Small intestine (tissue), 7 donors: ENCODE measurements at regions not wholly inside any gene's neighbourhood (a gene's known extent, or its start where the extent isn't known, plus 50 kb on each side); places are given as distances from the start of the nearest gene placed in this dataset.

Experiments used
- DNase-seq, 2 donors: peaks; one replicate each; pipeline versions ENCODE4 v3.0.0 to v3.0.0-alpha.2; 2013
- FAIRE-seq: peaks from 2 replicates; lab custom pipeline; 2012; peaks lifted over from hg19 to GRCh38; lab: Jason Lieb, UNC
- H3K27ac ChIP-seq, 3 donors: one replicate each; pipeline ENCODE4 v1.5.1; 2013; ENCODE audit warnings: low read length in 2 of 3, mild to moderate bottlenecking in 2 of 3, control low read depth in 1 of 3, inconsistent platforms in 1 of 3, low read depth in 1 of 3, moderate library complexity in 1 of 3
- H3K27me3 ChIP-seq, 3 donors: one replicate each; pipeline ENCODE4 v1.6.1; 2013; ENCODE audit warnings: low read length in 3 of 3, inconsistent platforms in 1 of 3; ENCODE audit not compliant: control insufficient read depth in 3 of 3, insufficient read depth in 3 of 3
- H3K36me3 ChIP-seq, 3 donors: one replicate each; pipeline ENCODE4 v1.6.1; 2013; ENCODE audit warnings: low read length in 3 of 3, inconsistent platforms in 1 of 3, low read depth in 1 of 3, mild to moderate bottlenecking in 1 of 3, moderate library complexity in 1 of 3; ENCODE audit not compliant: control insufficient read depth in 3 of 3, insufficient read depth in 2 of 3
- H3K4me1 ChIP-seq, 3 donors: one replicate each; pipeline ENCODE4 v1.6.1; 2013; ENCODE audit warnings: low read length in 2 of 3, inconsistent platforms in 1 of 3, low read depth in 1 of 3, mild to moderate bottlenecking in 1 of 3, moderate library complexity in 1 of 3; ENCODE audit not compliant: control insufficient read depth in 3 of 3, insufficient read depth in 2 of 3
- H3K4me3 ChIP-seq, 3 donors: one replicate each; pipeline ENCODE4 v1.5.1; 2013; ENCODE audit warnings: low read length in 3 of 3, control low read depth in 1 of 3, inconsistent platforms in 1 of 3, low read depth in 1 of 3, mild to moderate bottlenecking in 1 of 3, moderate library complexity in 1 of 3
- H3K9me3 ChIP-seq, 2 donors: one replicate each; pipeline ENCODE4 v1.6.1; 2013; ENCODE audit warnings: low read depth in 1 of 2, low read length in 1 of 2; ENCODE audit not compliant: control insufficient read depth in 2 of 2, insufficient read depth in 1 of 2
- WGBS, 3 donors: extraction: QIAGEN DNeasy Blood & Tissue Kit; methylation state at CpG; one replicate each; pipeline ENCODE4 v1.1.7; 2013; 5-methylcytosine and 5-hydroxymethylcytosine counted together
- donor health status: healthy with polysubstance abuse.
- donor health status: control.
- donor health status: control.
- donor health status: Bipolar disorder and iron deficiency.
- donor health status: healthy.

DNA sequence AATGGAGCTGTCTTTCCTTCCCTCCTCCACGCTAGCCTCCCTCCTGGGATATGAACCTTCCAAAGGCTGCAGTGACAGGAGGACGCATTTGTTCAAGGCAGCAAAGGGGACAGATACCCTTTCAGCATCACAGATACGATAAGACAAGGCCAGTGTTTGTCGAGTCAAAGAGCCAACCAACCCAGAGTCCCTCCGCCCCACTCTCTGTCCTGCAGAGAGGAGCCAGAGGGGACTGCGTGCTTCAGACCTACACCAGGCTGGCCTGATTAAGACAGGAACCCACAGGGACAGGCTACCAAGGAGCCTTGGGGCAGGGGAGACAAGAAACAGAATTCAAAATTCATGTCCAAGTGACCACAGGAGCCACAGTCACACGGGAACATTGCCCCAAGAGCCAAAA lies 72.6 kb upstream of the CDH5 start:
- Histone ChIP-seq H3K36me3 (no peaks in the 10 kb centered on the region), H3K4me1 (no peaks in the 10 kb centered on the region), H3K27ac (no peak overlapping the region), H3K9me3 (no peaks in the 10 kb centered on the region), H3K27me3 (no peaks in the 10 kb centered on the region), H3K4me3 (no peak overlapping the region)
- FAIRE-seq, result no peak
- 46 to 61% (median 57%) methylated on average over 7 of the region's 7 CpGs for WGBS, 3 donors
- no peak for DNase-seq

DNA sequence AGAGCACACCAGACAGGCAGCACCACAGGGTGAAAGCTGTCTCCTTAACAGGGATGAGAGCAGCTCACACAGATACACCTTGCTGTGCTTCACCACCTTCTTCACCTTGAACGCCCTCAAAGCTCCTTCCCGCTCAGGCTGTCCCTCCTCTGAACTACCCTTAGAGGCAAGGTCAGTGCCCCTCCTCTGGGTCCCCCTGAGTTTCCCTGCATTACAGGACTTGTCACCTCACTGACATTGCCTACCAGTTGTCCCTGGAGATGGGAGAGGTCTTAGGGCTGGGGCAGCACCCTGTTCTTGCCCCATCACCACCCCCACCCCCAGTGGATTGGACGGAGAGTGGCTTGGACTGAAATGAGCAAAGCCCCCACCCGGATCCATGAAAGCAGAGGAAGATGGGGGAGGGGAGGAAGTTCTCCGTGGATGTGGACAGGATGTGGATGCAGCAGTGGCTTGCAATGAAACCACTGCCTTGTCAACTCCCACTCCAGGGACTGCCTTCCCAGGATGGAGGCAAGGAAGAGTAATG lies 73.2 kb upstream of the CDH5 start:
- H3K4me3 ChIP-seq, result no peak overlapping the region
- H3K36me3 ChIP-seq, result no peaks in the 10 kb centered on the region
- no peaks in the 10 kb centered on the region for H3K4me1 ChIP-seq
- no peak for DNase-seq
- no peaks in the 10 kb centered on the region for H3K9me3 ChIP-seq
- FAIRE-seq, result no peak
- WGBS, 3 donors, result 58 to 66% (median 59%) methylated on average over 5 of the region's 5 CpGs
- H3K27ac ChIP-seq, result no peak overlapping the region
- H3K27me3 ChIP-seq, result no peaks in the 10 kb centered on the region

DNA sequence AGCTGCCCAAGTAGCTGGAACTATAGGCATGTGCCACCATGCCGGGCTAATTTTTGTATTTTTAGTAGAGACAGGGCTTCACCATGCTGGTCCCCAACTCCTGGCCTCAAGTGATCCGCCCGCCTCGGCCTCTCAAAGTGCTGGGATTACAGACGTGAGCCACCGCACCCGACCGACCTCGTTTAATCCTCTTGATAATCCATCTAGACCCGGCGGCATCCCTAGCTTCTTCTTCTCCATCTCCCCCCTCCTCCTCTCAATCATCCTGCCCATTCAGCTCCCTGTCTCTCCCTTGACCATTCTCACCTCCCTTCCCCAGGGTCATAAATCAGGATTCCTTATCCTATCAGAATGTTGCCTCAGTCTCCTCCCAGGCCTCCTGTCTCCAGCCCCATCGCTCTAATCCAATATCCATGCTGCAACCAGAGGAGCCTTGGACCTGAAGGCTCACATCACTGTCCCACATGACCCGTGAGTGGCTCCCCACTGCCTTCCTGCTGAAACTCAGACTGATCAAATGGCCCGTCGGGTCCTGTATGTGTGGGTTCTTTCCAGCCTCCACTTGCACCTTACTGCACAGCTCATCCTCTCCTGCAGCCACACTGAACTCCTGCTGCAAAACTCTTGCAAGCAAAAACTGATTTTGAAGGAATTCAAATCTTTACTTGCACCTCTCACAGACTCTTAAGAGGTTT lies 74.1 kb upstream of the CDH5 start:
- WGBS, 3 donors, result 76 to 82% (median 79%) methylated on average over 15 of the region's 15 CpGs

DNA sequence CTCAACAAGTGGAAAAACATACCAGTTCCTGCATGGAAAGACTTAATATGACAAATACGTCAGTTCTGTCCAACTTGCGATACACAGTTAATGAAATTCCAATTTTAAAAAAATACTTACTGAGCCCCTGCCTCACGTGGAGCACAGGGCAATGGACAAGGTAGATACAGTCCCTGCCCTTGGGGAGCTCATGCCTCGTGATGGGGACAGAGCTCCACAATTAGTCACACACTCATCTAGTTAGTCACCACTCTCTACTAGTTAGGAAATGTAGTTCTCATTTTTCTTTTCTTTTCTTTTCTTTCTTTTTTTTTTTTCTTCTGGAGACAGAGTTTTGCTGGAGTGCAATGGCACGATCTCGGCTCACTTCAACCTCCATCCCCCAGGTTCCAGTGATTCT lies 74.7 kb upstream of the CDH5 start:
- Histone ChIP-seq H3K36me3 (no peaks in the 10 kb centered on the region), H3K4me1 (no peaks in the 10 kb centered on the region), H3K27ac (no peak overlapping the region), H3K4me3 (no peak overlapping the region), H3K27me3 (no peaks in the 10 kb centered on the region), H3K9me3 (no peaks in the 10 kb centered on the region)
- DNase-seq (no peak), FAIRE-seq (no peak)
- 73 to 83% (median 82%) methylated on average over 6 of the region's 6 CpGs for WGBS, 3 donors

More for the DNA sequence above, 74.1 kb upstream of the CDH5 start:
- FAIRE-seq (no peak), DNase-seq (no peak)
- Histone ChIP-seq H3K9me3 (no peaks in the 10 kb centered on the region), H3K27me3 (no peaks in the 10 kb centered on the region), H3K4me1 (no peaks in the 10 kb centered on the region), H3K27ac (no peak overlapping the region), H3K4me3 (no peak overlapping the region), H3K36me3 (no peaks in the 10 kb centered on the region)

DNA sequence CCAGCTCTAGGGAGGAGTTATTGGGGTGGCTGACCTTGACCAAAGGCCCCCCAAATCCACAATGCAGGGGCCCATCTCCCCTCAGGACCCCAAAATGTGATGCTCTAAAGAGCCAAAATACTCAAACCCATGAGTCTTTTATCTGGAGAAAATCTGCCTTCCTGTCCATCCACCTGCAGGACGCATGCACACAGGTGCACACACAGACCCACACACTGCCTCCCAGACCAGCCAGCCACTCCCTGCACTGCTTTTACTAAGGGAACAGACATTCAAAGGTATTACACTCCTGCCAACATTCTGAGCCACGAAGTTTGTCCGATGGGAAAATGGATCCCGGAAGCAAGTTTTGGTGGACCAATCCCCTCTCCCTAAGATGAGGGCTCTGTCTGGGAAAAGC lies 76.1 kb upstream of the CDH5 start:
- no peak overlapping the region for H3K27ac ChIP-seq
- H3K36me3 ChIP-seq, result no peaks in the 10 kb centered on the region
- H3K27me3 ChIP-seq, result no peaks in the 10 kb centered on the region
- FAIRE-seq, result no peak
- DNase-seq, result no peak
- 71 to 90% (median 89%) methylated on average over 4 of the region's 4 CpGs for WGBS, 3 donors
- H3K9me3 ChIP-seq, result no peaks in the 10 kb centered on the region
- no peak overlapping the region for H3K4me3 ChIP-seq
- no peaks in the 10 kb centered on the region for H3K4me1 ChIP-seq

DNA sequence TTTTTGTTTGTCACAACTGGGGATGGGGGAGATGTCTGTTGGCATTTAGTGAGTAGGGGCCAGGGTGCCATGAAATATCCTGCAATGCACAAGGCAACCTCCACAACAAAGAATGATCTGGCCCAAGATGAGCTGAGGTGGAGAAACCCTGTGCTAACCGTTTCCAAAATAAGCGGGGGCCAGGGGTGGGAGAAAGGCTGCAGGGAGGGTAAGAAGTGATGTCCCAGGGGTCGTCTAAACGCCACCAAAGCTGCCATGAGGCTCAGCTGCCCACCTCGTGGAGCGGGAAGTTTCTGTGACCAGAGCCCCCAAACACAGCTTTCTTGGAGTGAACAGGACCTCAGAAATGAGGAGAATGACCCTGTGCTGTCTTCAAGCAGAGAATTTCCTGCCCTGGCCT lies 76.5 kb upstream of the CDH5 start:
- Histone ChIP-seq H3K36me3 (no peaks in the 10 kb centered on the region), H3K4me3 (no peak overlapping the region), H3K27me3 (no peaks in the 10 kb centered on the region), H3K4me1 (no peaks in the 10 kb centered on the region), H3K9me3 (no peaks in the 10 kb centered on the region), H3K27ac (no peak overlapping the region)
- FAIRE-seq (no peak), DNase-seq (no peak)
- WGBS, 3 donors, result 63 to 80% (median 64%) methylated on average over 6 of the region's 6 CpGs

DNA sequence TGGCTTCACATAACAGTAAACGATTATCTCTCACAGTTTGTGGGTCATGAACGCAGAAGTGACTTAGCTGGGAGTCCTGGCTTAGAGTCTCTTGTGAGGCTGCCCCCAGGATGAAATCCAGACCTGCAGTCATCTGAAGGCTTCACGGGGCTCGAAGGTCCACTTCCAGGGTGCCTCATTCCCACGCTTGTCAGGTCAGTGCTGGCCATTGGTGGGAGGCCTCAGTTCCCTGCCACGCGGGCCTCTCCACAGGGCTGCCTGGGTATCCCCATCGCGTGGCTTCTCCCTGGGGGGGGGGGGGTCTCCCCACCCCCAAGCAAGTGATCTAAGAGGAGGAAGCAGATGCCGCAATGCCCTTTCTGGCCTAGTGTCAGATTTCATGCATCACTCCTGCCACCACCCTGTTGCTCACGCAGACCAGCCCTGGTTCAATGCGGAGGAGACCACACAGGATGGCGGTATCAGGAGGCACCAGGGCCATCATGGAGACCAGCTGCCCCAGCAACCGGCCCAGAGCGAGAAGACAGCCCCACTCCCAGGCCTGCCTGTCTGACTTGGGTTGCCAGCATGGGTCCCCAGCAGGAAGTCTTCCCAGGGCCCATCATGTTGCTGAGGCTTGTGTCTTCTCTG lies 77.3 kb upstream of the CDH5 start:
- 89 to 92% (median 91%) methylated on average over 15 of the region's 15 CpGs for WGBS, 3 donors

DNA sequence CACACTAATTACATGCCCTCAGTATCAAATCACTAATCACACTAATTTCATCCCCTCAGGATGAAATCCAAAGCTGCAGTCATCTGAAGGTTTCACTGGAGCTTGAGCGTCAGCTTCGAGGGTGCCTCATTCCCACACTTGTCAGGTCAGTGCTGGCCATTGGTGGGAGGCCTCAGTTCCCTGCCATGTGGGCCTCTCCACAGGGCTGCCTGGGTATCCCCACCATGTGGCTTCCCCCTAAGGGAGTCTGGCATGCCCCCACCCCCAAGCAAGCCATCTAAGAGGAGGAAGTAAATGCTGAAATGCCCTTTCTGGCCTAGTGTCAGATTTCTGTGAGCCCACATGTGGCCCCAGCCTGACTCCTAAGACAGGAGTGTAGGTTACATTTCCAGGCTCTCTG lies 78.6 kb upstream of the CDH5 start:
- Histone ChIP-seq H3K4me1 (no peaks in the 10 kb centered on the region), H3K36me3 (no peaks in the 10 kb centered on the region), H3K4me3 (no peak overlapping the region), H3K27me3 (no peaks in the 10 kb centered on the region), H3K9me3 (no peaks in the 10 kb centered on the region), H3K27ac (no peak overlapping the region)
- no peak for DNase-seq
- 84 to 90% (median 89%) methylated on average over 2 of the region's 2 CpGs for whole genome bisulfite sequencing, 3 donors
- no peak for FAIRE-seq

More for the DNA sequence above, 77.3 kb upstream of the CDH5 start:
- FAIRE-seq, result no peak
- H3K27ac ChIP-seq, result no peak overlapping the region
- H3K9me3 ChIP-seq, result no peaks in the 10 kb centered on the region
- H3K36me3 ChIP-seq, result no peaks in the 10 kb centered on the region
- H3K4me3 ChIP-seq, result no peak overlapping the region
- DNase-seq, result no peak
- no peaks in the 10 kb centered on the region for H3K4me1 ChIP-seq
- no peaks in the 10 kb centered on the region for H3K27me3 ChIP-seq
